GM21529 (cell line): ENCODE measurements at regions not wholly inside any gene's neighbourhood (a gene's known extent, or its start where the extent isn't known, plus 50 kb on each side); places are given as distances from the start of the nearest gene placed in this dataset.
A peak's percentile ranks its signal among the peaks of the same experiment; 100 is the strongest.

Source experiments
- ATAC-seq: cut with Tn5 transposase; IDR thresholded peaks from one replicate; pipeline ENCODE4 v1.9.1; 2021; ENCODE audit not compliant: unreplicated experiment

DNA sequence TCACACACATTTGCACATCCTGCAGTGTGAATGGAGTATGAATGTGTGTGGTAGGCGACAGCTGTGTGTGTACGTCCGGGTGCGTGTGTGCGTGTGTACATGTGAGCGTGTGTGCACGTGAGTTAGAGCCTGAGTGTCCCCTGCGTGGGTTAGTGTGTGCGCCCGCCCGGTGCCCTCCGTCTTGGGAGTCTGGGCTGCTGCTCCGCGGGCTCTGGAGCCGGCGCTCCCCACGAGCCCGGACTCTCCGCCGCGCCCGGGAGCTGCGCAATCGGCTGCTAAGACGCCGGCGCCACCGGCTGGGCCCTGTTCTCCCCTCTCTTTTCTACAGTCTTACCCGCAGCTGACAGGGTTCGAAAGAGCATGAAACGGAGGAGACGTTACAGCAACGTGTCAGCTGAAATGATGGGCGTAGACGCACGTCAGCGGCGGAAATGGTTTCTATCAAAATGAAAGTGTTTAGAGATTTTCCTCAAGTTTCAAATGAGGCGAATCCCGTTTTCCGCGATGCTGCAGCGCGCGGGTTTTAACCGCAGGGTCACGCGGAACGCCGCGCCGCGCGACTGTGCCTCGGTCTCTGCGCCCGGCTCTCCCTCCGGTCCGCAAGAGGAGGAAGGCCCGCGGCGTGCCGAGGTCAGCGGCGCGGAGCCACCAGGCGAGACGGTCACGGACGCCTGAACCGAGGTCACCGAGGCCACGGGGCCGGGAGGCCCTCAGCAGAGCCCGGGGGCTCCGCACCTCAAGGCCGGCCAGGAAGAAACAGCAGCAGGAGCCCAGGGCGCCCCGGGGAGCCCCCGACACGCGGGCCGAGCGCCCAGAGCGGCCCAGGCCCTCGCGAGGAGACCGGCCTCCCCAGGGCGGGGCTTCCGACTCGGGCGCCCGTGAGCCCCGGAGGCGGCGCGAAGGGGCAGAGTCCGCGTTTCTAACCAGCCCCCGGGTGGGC is 95.3 kb upstream of the BHLHE23 start:
- peak; percentile 46 for ATAC-seq

DNA sequence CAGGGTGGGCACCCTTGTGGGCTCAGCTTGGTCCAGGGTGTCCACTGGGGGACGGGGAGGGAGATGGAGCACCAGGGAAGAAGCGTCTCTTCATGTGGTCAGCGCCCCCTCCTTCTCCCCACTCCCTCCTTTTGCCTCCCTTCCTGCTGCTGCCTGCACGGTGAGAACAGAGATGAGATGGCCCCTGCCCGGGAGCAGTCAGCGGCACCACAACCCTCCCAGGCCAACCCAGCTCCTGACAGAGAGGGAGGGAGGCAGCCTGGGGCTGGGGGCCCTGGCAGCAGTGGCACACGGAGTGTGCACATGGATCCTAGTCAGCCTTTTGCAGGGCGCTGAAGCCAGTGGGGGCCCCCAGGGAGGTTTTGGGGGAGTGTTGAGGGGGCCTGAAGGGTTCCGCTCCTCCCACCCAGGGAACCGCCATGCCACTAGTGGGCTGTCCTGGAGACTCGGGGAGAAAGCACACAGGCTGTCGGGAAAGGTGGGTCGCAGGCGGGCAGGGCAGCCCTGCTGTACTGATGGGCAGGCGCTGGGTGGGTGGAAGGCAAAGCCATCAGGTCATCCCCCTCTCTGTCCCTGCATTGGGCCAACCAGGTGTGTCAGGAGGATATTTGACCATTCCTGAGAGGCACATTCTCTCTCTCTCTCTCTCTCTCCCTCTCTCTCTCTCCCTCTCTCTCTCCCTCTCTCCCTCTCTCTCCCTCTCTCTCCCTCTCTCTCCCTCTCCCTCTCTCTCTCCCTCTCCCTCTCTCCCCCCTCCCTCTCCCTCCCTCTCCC is 94.3 kb upstream of the BHLHE23 start:
- ATAC-seq = no peak

DNA sequence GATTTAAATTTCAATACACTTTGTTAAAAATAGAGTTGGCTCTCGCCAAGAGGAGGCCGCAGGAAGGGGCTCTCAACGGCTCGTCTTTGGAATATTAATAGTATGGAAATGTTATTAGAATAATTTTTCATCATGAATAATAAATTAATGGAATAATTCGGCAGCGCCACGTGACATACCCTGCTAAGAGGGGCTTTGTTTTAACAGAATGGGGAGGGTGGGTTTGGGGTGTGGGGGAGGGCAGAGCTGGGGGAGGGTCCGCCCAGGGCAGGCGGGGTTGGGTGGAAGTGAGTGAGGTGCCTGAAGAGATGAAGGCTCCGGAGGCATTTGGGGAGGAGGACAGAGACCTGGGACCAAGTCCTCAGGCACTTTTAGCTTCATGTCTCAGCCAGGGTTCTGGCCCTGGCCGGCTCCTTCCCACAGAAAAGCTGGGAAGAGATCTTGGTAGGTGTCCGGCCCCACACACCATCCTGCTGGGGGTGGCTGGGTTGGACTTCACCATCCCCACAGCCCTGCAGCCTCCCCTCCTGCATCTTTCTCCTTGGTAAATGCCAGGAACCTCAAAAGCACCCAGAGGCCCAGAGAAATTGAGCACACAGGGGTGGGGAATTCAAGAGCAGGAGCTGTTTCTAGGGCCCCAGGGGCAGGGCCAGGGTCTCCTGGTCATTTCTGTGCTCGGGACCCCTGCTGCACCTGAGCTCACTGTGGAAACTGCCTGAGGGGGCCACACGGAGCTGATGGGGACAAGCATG is 93.6 kb upstream of the BHLHE23 start:
- ATAC-seq = no peak

DNA sequence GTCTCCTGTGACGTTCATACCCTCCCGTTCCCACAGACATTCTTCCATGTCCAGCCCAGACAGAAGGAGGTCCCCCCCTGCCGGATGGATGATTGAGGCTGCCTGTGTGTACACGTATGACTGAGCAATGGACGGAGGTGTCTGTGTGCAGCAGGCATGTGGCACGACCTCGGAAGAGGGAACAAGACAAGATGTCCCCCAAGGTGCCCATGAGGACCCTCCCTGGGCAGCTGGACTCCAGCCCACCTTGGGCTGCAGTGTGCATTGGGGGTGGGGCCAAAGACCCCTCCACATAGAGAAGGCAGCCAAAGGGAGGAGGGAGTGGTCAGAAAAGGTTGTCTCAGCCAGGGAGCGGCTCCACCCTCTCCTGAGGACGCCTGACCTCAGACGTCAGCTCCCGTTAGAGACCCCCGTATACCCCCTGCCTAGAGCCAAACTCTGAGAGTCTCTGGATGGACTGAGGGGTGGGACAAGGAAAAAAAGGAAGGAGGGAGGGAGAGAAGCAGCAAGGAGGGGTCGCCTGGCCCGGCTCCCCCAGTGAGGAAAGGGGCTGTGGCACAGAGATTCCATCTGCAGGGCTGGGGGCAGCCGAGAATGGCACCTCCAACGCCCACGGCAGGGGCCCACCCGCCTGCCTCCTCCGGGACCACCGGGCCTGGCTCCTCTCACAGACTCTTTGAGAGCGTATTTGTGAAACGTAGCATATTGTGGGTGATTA is 92.9 kb upstream of the BHLHE23 start:
- ATAC-seq = no peak

DNA sequence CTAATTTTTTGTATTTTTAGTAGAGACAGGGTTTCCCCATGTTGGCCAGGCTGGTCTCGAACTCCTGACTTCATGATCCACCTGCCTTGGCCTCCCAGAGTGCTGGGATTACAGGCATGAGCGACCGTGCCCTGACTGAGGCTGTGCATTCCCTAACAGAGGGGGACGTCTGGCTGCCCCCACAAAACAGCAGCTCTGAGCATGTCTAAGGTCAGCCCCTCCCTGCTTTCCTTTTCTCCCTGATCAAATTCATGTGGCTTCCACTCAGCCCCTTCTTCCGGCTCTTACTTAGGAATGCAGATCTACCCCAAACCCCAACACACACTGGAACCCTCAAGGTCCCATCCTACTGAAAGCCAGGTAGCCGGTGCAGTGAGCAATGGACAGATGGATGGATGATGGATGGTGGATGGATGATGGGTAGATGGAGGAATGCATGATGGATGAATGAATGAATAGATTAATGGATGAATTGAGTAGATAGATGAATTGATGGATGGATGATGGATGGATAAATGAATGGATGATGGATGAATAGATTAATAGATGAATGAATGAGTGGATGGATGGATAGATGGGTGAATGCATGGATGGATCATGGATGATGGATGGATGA is 91.5 kb upstream of the BHLHE23 start:
- ATAC-seq = no peak

DNA sequence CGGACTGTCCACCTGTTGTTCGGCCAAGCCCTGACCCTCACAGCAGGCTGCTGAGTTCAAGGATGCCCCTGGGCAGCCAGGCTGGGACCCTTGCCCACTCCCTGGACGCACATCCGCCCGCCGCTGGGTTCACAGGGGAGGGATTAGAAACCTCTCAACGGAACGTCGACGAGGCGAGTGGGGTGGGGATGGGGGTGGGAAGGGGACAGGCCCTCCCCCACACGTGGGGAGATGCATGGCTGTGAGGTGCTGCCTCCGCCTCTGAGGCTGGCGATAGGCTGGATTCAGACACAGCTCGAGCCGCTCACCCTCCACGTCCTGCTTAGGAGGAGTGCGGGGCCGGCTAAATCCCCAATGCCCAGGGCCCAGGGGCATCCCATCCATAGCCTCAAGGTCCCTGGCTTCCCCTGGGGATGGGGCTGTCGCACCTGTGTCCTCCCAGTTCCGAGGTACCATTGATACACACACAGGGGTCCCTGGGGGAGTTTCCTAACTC is 90.6 kb upstream of the BHLHE23 start:
- no peak for ATAC-seq

DNA sequence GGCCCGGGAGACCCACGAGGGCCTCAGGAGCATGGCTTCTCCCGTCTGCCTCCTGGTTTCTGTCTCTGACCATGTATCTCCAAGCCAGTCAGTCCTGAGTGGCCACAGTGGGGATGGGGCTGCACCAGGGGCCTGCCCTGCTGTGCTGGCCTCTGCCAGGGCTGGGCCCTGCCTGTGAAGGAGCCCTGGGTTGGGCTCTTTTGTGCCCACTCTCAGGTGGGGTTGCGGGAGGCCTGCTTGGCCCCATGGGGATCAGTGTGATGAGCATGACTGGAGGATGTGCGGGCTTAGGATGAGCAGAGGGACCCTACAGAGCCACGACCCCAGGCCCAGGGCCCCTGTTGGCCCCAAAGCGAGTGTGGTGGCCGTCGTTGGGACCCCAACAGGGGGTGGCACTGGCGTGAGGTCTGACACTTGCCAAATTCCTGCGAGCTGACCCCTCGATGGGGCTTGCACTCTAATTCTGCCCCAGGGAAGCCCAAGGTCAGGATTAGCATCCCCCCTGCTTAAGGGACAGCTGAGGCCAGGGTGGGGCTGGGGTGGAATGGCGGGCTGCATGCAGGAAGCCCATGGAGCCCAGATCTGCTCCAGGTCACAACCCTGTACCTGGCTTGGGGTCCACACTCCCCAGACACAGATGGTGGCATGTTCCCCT is 90.0 kb upstream of the BHLHE23 start:
- ATAC-seq = no peak

DNA sequence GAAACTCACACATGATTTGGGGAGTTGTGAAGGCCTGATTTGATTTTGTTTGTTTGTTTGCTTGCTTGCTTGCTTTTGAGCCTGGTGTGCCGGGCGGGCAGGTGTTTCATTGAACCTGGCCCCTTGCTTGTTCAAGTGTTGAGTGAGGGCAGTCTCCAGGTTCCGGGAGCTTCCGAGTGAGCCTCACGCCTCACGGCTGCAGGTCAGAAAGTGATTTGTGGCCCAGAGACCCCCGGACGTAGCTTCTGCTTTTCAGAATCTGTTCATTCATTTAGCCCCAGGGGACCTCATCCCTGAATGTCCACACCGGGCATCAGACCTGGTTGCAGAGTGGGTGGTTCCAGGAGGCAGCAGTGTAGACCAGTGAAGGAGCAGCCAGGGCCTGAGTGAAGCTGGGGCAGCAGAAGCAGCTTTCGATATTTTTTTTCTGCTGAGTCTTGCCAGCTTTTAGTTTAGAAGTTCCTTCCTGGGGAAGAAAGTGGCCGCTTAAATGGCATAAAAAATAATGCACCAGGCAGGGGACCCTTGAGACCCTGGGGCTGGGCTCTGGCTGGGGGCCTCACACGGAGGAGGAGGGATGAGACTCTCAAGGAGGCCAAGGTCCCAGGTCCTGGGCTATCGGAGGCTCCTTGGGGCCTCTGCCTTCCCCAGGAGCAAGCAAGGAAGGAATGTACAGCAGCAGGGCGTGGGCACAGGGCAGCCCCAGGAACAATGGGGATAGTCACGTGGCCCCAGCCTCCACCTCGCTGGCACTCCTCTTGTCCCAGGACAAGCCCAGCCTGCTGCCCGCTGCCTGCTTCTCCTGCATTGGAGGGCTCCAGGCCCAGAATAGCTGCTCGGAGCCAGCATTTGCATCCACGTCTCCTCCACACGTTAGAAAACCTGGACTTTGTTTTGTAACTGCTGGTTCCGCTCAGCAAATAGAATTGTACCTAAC is 89.2 kb upstream of the BHLHE23 start:
- ATAC-seq = no peak

DNA sequence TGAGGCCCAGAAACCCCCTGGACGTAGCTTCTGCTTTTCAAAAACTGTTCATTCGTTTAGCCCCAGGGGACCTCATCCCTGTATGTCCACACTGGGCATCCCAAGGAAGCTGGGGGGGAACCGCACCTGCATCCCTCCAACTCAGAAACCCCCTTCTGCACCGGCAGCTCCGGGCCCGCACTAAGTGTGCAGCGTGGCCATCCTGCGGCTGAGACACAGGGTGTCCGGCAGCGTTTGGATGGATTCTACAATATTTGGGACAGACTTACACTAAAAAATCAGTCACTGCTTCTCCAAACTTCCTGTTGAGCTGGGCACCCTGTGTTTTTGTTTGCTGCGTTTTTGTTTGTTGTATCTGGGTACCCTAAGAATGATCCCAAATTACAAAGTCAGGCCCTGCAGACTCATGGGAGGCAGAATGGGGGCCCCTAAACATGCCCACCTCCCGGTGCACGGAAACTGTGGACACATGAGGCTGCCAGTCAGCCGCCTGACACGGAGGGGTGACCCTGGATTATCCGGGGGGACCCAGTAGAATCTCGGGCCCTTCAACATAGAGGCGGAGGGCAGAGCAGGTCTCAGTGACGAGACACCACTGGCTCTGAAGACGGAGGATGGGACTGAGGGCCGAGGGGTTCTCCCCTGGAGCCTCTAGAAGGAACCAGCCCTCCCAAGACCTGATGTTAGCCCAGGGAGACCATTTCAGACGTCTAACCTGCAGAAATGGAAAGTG is 88.2 kb upstream of the BHLHE23 start:
- no peak for ATAC-seq

DNA sequence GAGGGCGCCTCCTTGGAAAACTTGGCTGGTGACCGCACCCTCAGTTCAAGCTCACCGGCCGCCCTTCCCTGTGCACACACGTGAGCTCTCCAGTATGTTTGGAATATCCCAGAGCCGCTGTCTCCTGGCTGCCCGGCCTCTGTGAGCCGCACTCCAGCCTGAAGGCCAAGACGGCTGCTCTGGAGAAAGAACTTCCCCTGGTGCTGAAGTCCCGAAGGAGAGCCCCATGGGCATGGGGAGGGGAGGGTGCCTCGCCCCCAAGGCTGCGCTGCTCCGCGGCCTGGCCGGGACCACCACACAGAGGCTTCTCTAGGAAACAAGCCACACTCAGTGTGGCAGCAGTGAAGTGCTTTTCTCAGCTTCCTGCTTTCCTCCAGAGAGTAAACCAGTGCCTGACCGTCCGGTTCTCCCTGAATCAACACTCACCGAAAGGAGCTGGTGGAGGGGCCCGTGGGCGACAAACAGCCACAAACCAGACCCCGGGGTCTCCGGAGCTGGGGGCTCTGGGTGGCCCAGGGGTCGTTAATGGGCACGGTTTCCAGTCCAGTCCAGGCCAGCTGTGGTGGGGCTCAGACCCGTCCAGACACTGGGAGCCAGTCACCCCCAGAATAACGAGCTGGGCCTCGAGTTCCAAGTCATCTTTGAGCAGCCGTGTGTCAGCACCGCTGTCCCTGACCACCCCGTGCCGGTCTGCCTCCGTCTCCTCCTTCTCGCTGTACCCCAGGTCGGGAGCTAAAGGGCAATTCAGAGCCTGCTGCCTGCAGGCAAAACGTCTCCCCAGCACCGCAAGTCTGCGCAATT is 87.4 kb upstream of the BHLHE23 start:
- no peak for ATAC-seq

DNA sequence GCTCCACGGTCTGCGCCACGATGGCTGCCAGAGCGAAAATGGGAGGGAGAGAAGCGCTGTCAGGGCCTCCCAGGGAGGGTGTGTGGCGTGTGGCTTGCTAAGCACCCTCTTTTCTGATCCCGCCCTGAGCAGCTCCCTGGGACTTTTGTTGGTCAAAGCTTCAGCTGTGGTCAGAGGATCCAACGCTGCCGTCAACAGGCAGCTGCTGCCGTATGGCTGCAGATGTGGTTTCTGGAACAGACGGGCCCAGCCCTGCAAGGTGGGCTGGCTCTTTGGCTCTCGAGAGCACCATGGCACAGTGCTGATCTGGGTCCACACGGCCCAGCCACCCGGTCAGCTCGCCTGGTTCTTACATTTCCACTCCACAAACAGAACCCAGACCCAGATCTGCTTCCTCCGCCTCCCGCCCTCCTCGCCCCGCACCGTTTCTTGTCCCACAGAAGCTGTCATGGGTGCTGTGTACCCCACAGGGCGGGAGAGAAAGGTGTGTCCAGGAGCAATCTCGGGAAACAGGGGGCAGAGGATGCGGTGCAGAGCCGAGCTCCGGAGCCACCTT is 86.0 kb upstream of the BHLHE23 start:
- ATAC-seq = no peak

DNA sequence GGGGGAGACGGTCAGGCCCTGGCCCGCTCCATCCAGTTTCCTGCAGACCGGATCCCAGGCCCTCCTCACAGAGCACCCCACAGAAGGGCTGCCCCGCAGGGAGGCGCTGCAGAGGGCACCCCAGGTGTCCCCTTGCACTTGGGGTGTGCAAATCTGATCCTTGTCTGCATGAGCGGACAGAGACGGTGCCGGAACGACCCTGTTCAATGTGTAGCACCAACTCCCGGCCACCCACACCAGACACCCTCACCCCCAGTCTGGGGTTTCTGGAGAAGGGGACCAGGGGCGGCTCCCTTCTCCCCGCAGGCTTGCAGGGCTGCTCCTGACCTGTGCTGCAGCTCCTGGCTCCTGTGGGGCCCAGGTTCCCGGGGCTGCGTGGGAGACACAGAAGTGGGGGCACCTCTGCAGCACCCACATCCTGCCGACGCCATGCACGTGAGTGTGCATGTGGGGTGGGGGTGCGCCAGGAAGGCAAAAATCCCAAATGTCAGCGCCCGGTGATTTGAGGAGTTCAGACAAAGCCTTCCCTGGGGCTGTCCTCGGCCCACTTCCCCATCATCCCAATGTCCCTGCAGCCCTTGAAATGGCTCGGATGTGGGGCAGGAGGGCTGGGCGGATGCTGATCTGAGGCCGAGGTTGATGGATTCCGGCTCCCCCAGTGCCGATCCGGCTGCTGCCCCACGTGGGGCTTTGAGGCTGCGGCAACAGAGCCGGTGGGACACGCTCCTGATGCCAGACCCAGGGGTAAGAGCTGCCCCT is 85.3 kb upstream of the BHLHE23 start:
- no peak for ATAC-seq

DNA sequence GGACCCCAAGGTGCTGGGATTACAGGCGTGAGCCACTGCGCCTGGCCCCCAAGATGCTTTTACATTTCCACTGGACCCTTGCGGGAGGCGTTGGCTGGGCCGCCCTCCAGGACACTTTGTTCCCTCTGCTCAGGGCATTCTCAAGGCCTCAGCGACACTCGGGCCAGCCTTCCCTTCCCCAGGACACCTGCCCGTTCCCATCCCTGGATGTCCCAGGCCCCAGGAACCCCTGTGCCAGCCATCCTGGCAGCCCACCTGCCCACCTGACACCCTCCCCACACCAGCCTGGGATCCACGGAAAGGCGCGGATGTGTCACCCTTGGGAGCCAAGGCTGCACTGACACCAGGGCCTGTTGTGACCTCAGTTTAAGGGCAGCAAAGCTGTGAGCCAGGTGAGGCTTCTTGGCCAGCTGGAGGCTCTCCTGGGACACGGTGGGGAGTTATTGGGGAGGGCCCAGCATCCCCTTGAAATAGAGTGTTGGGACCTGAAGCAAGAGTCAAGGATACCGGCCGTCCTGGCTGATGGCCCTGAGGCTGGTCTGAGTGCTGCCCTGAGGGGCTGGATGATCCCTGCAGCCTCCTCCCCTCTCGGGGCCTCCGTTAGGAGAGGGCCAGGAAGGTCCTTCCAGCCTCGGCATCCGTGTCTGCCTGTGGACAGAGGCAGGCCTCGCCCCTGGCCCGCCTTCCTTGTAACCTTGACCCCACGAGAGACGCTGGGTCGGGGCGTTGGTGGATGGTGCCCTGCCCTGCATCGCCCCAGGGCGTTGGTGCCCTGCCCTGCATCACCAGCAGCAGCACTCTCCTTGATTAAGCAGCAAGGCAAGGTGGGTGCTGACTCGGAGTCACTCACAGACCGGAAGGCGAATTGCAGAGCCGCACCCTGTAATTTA is 84.2 kb upstream of the BHLHE23 start:
- no peak for ATAC-seq

DNA sequence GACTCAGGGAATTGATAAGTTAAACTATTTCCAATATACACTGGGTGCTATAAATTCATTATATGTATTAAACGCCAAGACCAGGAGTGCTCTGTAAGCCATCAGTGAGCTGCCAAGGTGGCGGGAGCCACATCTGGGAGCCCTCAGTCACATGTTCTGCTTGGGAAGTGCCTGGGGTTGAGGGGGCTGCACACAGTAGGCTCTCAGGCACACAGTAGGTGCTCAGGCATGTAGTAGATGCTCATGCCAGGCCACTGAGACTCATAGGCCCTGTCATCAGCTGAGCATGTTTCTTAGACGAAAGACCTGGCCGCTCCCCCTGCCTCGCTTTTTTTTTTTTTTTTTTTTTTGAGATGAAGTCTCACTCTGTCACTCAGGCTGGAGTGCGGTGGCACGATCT is 83.3 kb upstream of the BHLHE23 start:
- ATAC-seq = no peak
